ENCODE measurements at regions not wholly inside any gene's neighbourhood (a gene's known extent, or its start where the extent isn't known, plus 50 kb on each side); places are given as distances from the start of the nearest gene placed in this dataset.

- TF ChIP-seq CTCF (IDR thresholded peaks at IDR 0.05) (no peak), EZH2 (IDR thresholded peaks at IDR 0.05; ENCODE audit: borderline replicate concordance, insufficient read depth, low read depth, low read length, poor library complexity, severe bottlenecking) (no peak)
Measured at GRCh38 chr6:109927052-109927451, 51.1 kb upstream of the GPR6 start.
